ENCODE measurements at regions not wholly inside any gene's neighbourhood (a gene's known extent, or its start where the extent isn't known, plus 50 kb on each side); places are given as distances from the start of the nearest gene placed in this dataset.

DNA sequence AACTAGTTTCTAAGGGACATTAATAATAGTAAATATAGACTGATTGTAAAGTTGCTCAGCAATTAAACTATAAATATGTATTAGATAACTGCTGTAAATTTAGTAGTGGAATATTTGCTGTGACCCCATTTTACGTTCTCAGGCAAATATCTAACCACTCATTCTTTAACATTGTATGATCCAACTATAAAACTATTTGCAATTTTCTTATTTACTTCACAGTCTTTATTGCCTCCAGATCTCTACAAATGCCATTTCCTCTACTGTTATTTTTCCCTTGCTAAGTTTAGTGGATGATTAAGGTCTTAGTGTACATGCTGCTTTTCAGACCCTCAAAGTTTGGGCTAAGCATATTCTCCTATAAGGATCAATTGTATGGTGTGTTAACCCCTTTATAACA, 526.2 kb upstream of the ST8SIA4 start:
- no peak overlapping the region for H3K27ac Mint-ChIP-seq
- no peak overlapping the region for H3K4me3 Mint-ChIP-seq
- H3K36me3 Mint-ChIP-seq = no peaks in the 10 kb centered on the region
- H3K27me3 Mint-ChIP-seq = no peaks in the 10 kb centered on the region
- H3K4me1 Mint-ChIP-seq = no peaks in the 10 kb centered on the region
- no peak for ATAC-seq
- H3K9me3 Mint-ChIP-seq = no peaks in the 10 kb centered on the region

DNA sequence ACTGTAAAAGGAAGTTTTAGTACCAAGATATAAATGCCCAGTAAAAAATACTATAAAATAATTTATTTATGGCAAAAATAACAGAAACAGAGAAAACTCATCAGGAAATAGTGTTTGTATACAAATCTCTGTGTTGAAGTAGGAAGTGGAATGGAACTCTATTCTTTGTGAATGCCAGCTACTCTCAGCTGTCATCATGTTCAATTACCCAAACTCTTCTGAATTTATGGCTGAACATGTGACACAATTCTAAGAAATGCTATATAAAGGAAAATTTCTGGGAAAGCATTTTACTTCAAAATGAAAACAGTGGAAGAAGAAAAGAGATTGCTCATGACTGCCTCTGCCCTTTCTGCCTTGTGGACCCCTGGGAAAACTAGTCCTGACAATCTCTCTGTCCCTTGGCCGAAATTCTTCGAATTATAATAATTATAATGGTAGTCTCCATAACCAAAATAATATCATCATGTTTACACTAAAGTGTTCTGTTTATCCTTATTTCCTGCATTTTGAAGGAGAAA, 522.3 kb upstream of the ST8SIA4 start:
- Mint-ChIP-seq H3K27me3 (no peaks in the 10 kb centered on the region), H3K36me3 (no peaks in the 10 kb centered on the region), H3K4me1 (no peaks in the 10 kb centered on the region), H3K4me3 (no peak overlapping the region), H3K27ac (no peak overlapping the region), H3K9me3 (no peaks in the 10 kb centered on the region)
- no peak for ATAC-seq

DNA sequence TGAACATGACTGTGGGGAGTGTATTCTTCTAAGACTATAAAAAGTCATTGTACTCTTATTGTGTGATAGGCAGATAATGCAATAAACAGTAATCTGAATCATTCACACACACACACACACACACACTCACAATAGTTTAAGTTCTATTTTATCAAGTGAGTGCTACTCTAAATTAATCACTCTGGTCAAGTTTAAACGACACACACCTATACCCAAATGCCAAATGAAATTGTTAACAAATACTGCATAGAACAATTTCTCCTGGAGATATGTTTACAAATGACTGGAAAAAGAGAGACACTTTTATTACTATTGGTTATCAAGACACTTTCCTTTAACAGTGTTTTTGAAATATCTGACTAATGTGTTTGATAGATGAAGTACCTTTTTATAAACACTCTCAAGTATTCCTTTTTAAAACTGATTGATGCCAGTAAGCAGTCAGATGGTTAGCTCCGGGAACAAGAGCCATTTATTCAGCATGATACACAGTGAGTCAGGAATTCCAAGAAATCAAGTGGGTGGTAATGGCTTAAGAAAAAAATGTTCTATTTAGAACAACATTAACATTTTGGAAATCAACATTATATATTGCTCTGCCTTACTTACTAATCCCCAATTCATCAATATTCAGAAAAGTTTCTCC, 521.6 kb upstream of the ST8SIA4 start:
- Mint-ChIP-seq H3K4me1 (no peaks in the 10 kb centered on the region), H3K27ac (no peak overlapping the region), H3K27me3 (no peaks in the 10 kb centered on the region), H3K9me3 (no peaks in the 10 kb centered on the region), H3K4me3 (no peak overlapping the region), H3K36me3 (no peaks in the 10 kb centered on the region)
- no peak for ATAC-seq

DNA sequence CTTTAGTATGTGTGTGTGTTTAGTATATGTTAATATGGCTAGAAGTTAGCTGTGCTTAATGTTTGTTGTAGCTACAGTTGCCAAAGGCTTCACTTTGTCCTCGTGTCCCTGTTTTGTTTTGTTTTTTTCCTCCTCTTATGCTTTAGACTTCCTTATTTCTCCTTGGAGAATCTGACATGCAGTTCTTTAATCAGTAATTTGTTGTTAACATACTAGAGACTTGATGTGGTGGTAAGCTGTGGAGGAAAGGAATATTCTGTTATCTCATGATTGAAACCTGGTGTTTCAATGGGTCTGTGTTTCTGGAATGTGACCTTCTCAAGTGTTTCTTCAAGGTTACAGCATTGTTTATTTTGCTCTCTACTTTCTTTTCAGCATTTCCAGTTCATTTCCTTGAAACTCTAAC, 515.6 kb upstream of the ST8SIA4 start:
- Mint-ChIP-seq H3K9me3 (no peaks in the 10 kb centered on the region), H3K27me3 (no peaks in the 10 kb centered on the region), H3K36me3 (no peaks in the 10 kb centered on the region), H3K4me3 (no peak overlapping the region), H3K4me1 (no peaks in the 10 kb centered on the region), H3K27ac (no peak overlapping the region)
- no peak for ATAC-seq

DNA sequence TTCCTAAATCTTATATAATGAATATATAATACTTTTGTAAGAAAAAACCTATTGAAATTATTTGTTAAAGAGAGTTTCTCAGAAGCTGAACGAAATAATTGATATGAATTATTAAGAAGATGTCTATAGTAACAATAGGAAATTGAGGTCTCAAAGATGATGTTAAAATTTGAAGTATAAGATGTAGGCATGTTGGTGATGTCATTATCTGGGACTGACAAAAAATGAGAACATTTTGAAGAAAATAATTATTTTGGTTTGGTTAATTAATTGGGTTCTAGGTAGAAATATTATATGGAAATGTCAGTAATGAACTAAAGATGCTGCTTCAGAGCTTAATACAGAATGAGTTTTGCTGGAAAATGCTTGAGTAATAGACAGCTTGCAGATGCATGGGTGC, 501.4 kb upstream of the ST8SIA4 start:
- Mint-ChIP-seq H3K9me3 (peaks cover 5% of the 10 kb centered on the region), H3K27ac (no peak overlapping the region), H3K4me3 (no peak overlapping the region), H3K36me3 (no peaks in the 10 kb centered on the region), H3K27me3 (no peaks in the 10 kb centered on the region), H3K4me1 (no peaks in the 10 kb centered on the region)
- no peak for ATAC-seq

DNA sequence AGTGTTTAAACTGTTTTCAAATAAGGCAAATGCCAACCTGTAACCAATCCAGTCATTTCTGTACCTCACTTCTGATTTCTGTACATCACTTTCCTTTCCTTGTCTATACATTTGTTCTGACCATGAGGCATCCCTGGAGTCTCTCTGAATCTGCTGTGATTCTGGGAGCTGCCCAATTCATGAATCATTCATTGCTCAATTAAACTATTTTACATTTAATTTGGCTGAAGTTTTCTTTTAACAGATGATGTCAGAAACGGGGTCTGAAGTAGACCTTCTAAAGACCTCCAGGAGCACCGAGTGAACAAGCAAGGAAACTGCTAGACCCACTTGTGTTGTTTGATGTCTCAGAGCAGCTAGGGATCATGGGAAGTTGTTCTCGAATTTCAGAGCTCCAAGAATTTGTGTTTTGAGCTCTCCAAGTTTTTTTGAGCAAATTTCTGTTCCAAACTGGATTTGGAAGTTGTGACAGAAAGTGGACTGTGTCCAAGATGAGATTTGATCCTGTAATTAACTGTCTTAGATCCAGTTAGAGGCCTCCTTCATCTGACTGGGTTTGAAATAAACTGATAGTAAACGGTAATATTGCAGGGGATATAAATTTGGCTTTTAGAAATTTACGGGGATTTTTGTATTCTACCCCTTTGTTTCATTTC, 490.8 kb upstream of the ST8SIA4 start:
- peaks cover 5% of the 10 kb centered on the region for H3K4me1 Mint-ChIP-seq
- ATAC-seq = no peak
- no peaks in the 10 kb centered on the region for H3K36me3 Mint-ChIP-seq
- H3K27ac Mint-ChIP-seq = no peak overlapping the region
- no peaks in the 10 kb centered on the region for H3K9me3 Mint-ChIP-seq
- H3K27me3 Mint-ChIP-seq = no peaks in the 10 kb centered on the region
- no peak overlapping the region for H3K4me3 Mint-ChIP-seq

DNA sequence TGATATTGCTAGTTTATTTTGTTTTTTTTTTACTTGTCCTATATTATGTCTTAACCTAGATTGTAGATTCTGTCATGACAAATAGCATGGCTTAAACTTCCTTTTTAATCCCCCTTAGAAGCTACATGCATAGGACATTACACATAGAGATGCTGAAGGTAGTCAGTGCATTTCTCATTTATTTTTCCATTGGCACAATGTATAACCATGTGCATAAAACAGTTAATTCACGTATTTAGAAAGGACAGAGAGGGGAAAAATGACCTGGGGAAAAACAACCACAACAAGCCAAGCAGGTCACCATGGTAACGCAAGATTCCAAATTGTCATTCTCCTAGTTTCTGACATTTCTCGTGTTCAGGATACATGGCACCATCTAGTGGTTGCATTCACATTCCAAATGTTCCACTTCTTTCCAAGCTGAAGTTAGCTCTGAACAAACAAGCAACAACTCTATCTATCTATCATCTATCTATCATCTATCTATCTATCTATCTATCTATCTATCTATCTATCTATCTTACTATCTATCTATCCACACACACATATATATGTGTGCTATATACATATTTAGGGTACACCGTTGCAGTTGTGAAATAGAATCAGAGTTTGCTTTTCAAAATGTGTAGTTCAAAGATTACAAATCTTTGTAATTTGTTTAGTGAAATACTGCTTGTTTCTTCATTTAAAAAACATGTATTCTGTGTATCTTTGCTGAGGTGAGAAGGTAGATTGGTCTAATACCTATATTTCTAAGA, 487.2 kb upstream of the ST8SIA4 start:
- H3K4me1 Mint-ChIP-seq = peaks cover 5% of the 10 kb centered on the region
- ATAC-seq = no peak
- H3K27ac Mint-ChIP-seq = no peak overlapping the region
- no peaks in the 10 kb centered on the region for H3K27me3 Mint-ChIP-seq
- no peaks in the 10 kb centered on the region for H3K36me3 Mint-ChIP-seq
- H3K9me3 Mint-ChIP-seq = no peaks in the 10 kb centered on the region
- no peak overlapping the region for H3K4me3 Mint-ChIP-seq

DNA sequence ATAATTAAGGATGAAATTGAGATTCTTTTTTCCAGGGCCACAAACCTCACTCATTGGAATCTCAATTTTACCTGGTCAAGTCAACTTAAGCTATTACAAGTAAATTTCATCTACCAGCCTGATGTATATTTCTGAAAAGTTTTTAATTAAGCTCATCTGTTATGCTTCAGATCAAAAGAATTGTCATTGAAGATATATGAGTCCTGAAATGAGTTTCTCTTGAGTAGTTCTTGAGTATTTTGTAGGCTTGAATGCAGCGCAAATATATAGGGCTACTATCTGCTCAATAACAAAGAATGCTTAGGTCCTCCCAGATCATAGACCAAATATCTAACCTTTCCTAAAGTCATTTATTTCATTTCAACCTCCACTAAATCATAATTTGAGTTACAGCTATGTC, 482.2 kb upstream of the ST8SIA4 start:
- H3K27ac Mint-ChIP-seq = no peak overlapping the region
- no peak for ATAC-seq
- no peak overlapping the region for H3K4me3 Mint-ChIP-seq
- H3K36me3 Mint-ChIP-seq = no peaks in the 10 kb centered on the region
- H3K27me3 Mint-ChIP-seq = no peaks in the 10 kb centered on the region
- H3K4me1 Mint-ChIP-seq = peaks cover 3% of the 10 kb centered on the region
- H3K9me3 Mint-ChIP-seq = no peaks in the 10 kb centered on the region

DNA sequence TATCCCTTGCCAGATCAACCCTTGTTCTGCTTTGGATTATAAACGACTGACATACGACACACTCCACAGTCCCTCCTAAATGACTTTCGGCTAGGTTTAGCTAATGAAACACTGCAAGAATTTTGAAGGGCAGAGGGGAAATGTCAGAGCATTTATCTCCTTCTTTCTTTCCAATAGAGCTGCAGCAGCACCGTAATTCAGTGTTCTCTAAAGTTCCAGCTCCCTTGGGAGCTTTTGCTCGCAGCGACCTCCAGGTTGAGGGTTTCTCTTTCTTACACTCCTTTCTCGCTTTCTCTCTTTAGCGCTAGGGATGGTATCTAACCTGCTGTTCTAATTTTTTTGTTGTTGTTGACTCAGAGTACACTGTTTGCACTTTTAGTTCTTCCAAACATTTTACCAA, 467.1 kb upstream of the ST8SIA4 start:
- Mint-ChIP-seq H3K9me3 (no peaks in the 10 kb centered on the region), H3K36me3 (no peaks in the 10 kb centered on the region), H3K4me3 (no peak overlapping the region), H3K4me1 (no peaks in the 10 kb centered on the region), H3K27ac (no peak overlapping the region), H3K27me3 (no peaks in the 10 kb centered on the region)
- no peak for ATAC-seq

DNA sequence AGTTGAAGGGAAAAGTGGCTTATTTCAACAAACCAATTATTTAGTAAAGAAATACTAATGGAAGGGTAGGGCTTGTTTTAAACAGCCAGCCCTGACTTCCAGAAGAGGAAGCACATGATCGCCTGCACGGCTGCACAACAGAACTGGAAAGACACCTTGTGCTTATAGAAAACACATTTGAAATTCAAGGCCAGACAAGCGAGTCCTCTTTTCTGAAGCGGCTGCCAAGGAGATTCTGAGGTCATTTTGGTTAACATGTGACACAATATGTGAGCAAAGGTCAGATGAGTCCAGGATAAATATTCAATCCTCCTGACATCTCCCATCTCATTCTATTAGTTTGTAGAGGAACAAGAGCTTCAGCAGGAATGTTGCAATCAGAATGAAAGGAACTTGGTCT, 461.4 kb upstream of the ST8SIA4 start:
- H3K27me3 Mint-ChIP-seq = no peaks in the 10 kb centered on the region
- no peaks in the 10 kb centered on the region for H3K4me1 Mint-ChIP-seq
- H3K4me3 Mint-ChIP-seq = no peak overlapping the region
- no peaks in the 10 kb centered on the region for H3K36me3 Mint-ChIP-seq
- no peaks in the 10 kb centered on the region for H3K9me3 Mint-ChIP-seq
- ATAC-seq = no peak
- H3K27ac Mint-ChIP-seq = no peak overlapping the region

DNA sequence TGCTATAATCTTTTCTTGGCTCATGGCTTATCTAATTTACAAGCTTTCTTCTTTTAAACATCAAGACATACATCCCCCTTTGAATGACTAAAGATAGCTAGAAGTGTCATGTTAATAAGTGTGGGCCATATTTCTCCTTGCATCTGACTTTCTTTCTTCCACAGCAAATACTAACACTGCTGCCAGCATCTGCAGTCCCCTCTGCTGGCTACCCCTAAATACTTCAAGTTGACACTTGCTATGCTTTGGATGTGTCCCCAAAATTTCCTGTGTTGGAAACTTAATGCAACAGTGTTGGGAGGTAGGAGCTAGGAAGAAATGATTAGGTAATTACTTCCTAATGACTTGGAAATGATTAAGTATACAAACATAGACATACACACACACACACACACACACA, 459.0 kb upstream of the ST8SIA4 start:
- Mint-ChIP-seq H3K4me3 (no peak overlapping the region), H3K27me3 (no peaks in the 10 kb centered on the region), H3K36me3 (no peaks in the 10 kb centered on the region), H3K4me1 (no peaks in the 10 kb centered on the region), H3K27ac (no peak overlapping the region), H3K9me3 (no peaks in the 10 kb centered on the region)
- ATAC-seq = no peak

DNA sequence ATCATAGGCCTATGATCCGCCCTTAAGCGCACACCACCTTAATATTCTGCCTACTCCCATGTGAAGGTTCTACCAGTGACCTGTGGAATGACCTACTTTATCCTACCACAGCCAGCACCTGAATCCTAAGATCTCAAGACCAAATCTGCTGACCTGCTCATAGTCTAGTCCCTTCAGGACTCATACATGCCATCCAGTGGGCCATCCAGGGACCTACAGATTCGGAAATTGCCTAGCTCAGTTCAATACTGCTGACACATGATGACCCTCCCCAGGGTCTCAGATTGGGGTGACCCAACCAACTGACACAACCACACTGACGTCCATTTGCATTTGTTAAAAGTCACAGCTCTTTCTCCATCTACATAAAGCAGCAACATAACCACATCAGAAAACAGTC, 443.8 kb upstream of the ST8SIA4 start:
- Mint-ChIP-seq H3K36me3 (no peaks in the 10 kb centered on the region), H3K27me3 (no peaks in the 10 kb centered on the region), H3K4me1 (no peaks in the 10 kb centered on the region), H3K9me3 (peaks cover 8% of the 10 kb centered on the region), H3K4me3 (no peak overlapping the region), H3K27ac (no peak overlapping the region)
- no peak for ATAC-seq

DNA sequence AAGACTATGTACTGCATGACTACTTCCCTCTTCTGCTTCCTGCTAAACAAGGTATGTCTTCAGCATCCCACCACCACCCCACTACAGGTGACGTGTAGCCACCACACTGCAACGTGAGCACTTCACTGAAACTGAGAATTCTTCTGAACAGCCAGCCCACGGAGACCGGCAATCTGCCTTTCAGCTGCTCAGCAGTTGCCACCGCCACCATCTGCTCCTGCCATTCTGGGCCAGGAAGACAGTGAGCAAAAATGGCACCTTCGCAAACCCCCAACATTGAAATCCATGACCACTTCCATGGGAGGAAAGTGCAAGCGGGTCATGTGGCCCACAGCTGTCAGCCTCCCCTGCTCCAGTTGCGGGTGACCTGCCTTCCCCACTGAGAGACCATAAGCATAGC, 443.4 kb upstream of the ST8SIA4 start:
- Mint-ChIP-seq H3K27ac (no peak overlapping the region), H3K4me1 (no peaks in the 10 kb centered on the region), H3K4me3 (no peak overlapping the region), H3K36me3 (no peaks in the 10 kb centered on the region), H3K9me3 (peaks cover 8% of the 10 kb centered on the region), H3K27me3 (no peaks in the 10 kb centered on the region)
- ATAC-seq = peak; percentile 24

DNA sequence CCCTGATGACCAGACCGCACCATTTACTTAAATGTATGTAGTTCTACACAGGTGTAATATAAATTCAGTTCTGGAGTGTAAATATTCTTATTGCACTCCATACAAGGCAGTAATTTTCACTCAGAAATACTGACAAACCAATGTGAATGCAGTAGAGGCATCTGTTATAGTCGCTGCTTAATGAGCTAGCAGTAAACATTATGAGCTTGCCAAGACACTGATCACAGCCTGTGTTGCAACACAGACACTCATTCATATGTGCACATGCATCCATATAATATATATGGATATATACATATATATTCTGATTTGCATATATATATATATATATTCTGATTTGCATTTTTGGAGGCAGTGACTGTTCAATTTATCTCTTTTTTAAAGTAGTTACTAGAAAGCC, 435.1 kb upstream of the ST8SIA4 start:
- Mint-ChIP-seq H3K9me3 (no peaks in the 10 kb centered on the region), H3K36me3 (no peaks in the 10 kb centered on the region), H3K4me1 (no peaks in the 10 kb centered on the region), H3K4me3 (no peak overlapping the region), H3K27me3 (no peaks in the 10 kb centered on the region), H3K27ac (no peak overlapping the region)
- no peak for ATAC-seq

DNA sequence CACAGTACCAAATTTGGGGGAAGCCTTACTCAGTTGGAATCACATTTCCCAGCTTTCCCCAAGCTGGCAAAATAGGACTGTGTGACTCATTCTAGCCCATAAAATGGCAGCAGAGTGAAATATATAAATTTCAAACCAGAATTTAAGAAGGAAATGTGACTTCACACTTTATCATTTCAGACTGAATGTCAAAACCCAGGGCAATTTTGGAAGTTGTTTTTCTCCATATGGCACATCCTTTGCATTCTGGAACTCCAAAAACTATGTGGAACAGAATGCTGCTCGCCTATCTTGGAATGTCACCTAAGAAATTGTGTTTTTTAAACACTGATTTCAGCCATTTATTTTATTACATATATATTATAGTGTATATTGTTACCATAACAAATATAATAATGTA, 424.7 kb upstream of the ST8SIA4 start:
- no peak overlapping the region for H3K27ac Mint-ChIP-seq
- H3K4me1 Mint-ChIP-seq = no peaks in the 10 kb centered on the region
- no peaks in the 10 kb centered on the region for H3K27me3 Mint-ChIP-seq
- H3K4me3 Mint-ChIP-seq = no peak overlapping the region
- no peaks in the 10 kb centered on the region for H3K36me3 Mint-ChIP-seq
- ATAC-seq = no peak
- H3K9me3 Mint-ChIP-seq = peaks cover 5% of the 10 kb centered on the region

DNA sequence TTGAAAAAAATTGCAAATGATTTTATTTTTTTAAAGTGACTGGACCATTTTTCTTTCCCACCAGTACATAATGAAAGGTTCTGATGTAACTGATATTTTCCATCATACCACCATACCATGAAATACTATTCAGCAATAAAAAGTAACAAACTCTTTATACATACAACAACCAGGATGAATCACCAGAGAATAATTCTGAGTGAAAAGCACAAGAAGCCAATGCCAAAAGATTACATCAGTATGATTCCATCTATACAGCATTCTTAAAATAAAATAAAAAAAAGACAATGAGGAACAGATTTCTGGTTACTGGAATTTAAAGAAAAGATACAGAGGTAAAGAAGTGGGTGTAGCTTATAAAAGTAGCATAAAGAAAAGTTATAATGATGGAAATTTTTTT, 423.7 kb upstream of the ST8SIA4 start:
- ATAC-seq = no peak
- H3K4me1 Mint-ChIP-seq = no peaks in the 10 kb centered on the region

More for the DNA sequence above, 423.7 kb upstream of the ST8SIA4 start:
- Mint-ChIP-seq H3K9me3 (peaks cover 5% of the 10 kb centered on the region), H3K27me3 (no peaks in the 10 kb centered on the region), H3K4me3 (no peak overlapping the region), H3K27ac (no peak overlapping the region), H3K36me3 (no peaks in the 10 kb centered on the region)
